ENCODE measurements at regions not wholly inside any gene's neighbourhood (a gene's known extent, or its start where the extent isn't known, plus 50 kb on each side); places are given as distances from the start of the nearest gene placed in this dataset.

GRCh38 chr14:98786456-98786855, 485.5 kb downstream of the BCL11B start:
- POLR2A ChIA-PET, result no interaction called here
- no peak overlapping the region for H3K4me3 ChIP-seq (ENCODE audit: low read depth, low read length)
- TF ChIP-seq, protein P1, sequence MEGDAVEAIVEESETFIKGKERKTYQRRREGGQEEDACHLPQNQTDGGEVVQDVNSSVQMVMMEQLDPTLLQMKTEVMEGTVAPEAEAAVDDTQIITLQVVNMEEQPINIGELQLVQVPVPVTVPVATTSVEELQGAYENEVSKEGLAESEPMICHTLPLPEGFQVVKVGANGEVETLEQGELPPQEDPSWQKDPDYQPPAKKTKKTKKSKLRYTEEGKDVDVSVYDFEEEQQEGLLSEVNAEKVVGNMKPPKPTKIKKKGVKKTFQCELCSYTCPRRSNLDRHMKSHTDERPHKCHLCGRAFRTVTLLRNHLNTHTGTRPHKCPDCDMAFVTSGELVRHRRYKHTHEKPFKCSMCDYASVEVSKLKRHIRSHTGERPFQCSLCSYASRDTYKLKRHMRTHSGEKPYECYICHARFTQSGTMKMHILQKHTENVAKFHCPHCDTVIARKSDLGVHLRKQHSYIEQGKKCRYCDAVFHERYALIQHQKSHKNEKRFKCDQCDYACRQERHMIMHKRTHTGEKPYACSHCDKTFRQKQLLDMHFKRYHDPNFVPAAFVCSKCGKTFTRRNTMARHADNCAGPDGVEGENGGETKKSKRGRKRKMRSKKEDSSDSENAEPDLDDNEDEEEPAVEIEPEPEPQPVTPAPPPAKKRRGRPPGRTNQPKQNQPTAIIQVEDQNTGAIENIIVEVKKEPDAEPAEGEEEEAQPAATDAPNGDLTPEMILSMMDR (IDR thresholded peaks at IDR 0.05; ENCODE audit: insufficient read depth, low read length, missing control alignments), result no peak
- no peak for DNase-seq (ENCODE audit: low read depth, low spot score)
- CTCF ChIA-PET, result no interaction called here

- TF ChIP-seq, protein P1 (IDR thresholded peaks at IDR 0.05; ENCODE audit: insufficient read depth, low read length, missing control alignments), result no peak
- DNase-seq (ENCODE audit: low read depth, low spot score), result no peak
- H3K4me3 ChIP-seq (ENCODE audit: low read depth, low read length), result no peak overlapping the region
- ChIA-PET POLR2A (no interaction called here), CTCF (no interaction called here)
These were observed 480.3 kb downstream of the BCL11B start for GRCh38 chr14:98791661-98792060.

DNA sequence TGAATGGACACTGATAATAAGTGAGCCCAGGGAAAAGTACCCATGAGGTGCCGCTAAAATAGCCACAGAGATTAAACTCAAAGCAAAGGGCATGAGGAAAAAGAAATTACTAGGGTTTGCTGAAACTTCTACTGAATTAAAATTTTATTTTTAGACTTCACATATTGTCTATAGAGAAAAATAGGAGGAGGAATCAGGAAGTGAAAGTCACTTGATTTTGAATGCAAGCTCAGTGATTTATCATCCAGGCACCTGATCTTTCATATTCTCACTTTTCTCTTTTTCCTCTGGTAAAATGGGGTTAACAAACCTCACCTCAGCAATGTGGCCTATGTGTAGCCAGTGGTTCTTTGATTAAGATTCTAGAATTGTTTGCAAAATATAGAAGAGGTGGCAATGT, 479.8 kb downstream of the BCL11B start:
- POLR2A ChIA-PET, result no interaction called here
- TF ChIP-seq, protein P1 (IDR thresholded peaks at IDR 0.05; ENCODE audit: insufficient read depth, low read length, missing control alignments), result no peak
- no peak overlapping the region for H3K4me3 ChIP-seq (ENCODE audit: low read depth, low read length)
- CTCF ChIA-PET, result no interaction called here
- no peak for DNase-seq (ENCODE audit: low read depth, low spot score)

- no peak overlapping the region for H3K4me3 ChIP-seq (ENCODE audit: low read depth, low read length)
- ChIA-PET POLR2A (no interaction called here), CTCF (no interaction called here)
- TF ChIP-seq, protein P1 (IDR thresholded peaks at IDR 0.05; ENCODE audit: insufficient read depth, low read length, missing control alignments), result no peak
- no peak for DNase-seq (ENCODE audit: low read depth, low spot score)
These were observed 473.9 kb downstream of the BCL11B start for GRCh38 chr14:98798099-98798498.

DNA sequence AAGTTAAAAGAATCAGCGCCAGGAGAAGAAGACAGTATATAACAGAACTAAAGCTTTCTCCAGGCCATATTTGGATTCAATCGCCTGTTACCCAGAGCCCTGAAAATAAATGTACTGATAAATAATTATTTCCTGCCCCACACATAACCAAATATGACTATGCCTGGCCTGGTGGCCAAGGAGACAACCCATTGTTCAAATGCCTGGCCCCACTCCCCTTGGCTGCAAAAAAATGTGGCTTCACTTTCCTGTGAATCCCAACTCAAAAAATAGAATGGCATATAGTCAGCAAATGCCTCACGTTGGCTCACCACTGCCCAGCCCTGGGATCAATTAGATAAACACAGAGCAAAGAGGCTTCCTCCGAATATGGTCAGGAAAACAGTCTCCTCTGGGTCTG, 472.1 kb downstream of the BCL11B start:
- no peak overlapping the region for H3K4me3 ChIP-seq (ENCODE audit: low read depth, low read length)
- TF ChIP-seq, protein P1 (IDR thresholded peaks at IDR 0.05; ENCODE audit: insufficient read depth, low read length, missing control alignments), result no peak
- DNase-seq (ENCODE audit: low read depth, low spot score), result no peak
- CTCF ChIA-PET, result no interaction called here
- POLR2A ChIA-PET, result no interaction called here

- no peak for DNase-seq (ENCODE audit: low read depth, low spot score)
- POLR2A ChIA-PET, result no interaction called here
- TF ChIP-seq, protein P1 (IDR thresholded peaks at IDR 0.05; ENCODE audit: insufficient read depth, low read length, missing control alignments), result no peak
- CTCF ChIA-PET, result no interaction called here
- H3K4me3 ChIP-seq (ENCODE audit: low read depth, low read length), result no peak overlapping the region
These were observed 470.0 kb downstream of the BCL11B start for GRCh38 chr14:98802044-98802443.

All from AG04449 (cell line).